GM11168 (cell line): ENCODE measurements at regions not wholly inside any gene's neighbourhood (a gene's known extent, or its start where the extent isn't known, plus 50 kb on each side); places are given as distances from the start of the nearest gene placed in this dataset.
"Not testable (repeated sequence)": the region's sequence is repeated elsewhere in the genome, so short reads cannot be mapped to it uniquely, and the experiment has no call there.

Experiments
- in situ Hi-C: fragments of 300-500 bp; cut with MboI; formaldehyde crosslinking; loops from one replicate; pipeline ENCODE4 v1.12.0; 2022; ENCODE audit warnings: low sequenced_read_pairs; ENCODE audit not compliant: unreplicated experiment

DNA sequence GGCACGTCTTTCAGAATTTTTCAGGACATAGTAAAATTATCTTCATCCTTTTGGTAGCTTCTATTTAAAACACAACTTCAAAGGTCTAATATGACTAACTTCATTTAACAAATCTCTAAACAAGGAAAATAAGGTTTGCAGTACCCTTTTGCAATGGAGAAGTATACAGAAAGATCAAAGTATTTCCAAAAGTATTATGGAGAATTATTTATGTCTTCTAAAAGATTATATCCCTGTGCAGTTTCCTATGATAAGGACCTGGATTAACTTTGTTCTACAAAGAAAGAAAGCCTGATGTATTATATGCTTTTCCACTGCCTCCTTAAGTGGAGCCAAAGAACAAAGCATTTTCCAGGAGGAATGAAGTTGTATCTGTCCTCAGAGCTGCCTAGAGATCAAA lies 353.0 kb upstream of the RUNX1 start:
- in situ Hi-C loops = loop anchor here (10.0 to 25.0 kb wide), 4 partner anchors 347 to 607 kb away; no protein-coding TSS in a partner anchor

DNA sequence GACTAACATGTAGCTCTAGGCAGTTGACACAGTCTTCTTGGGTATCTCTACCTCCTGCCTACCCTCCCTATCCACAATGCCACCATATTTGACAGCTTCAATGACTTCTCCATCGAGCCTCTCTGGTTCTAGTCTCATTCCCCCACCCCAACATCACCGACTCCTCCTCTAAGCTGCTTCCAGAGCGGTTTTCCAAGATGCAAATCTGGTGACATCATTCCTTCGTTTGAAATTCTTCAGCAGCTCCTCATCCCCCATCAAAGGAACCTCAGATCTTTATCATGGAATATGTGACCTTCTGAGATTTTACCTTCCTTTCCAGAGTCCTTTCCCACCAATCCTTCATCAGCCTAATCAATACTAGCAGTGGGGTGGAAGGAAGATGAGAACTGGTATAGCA lies 352.4 kb upstream of the RUNX1 start:
- in situ Hi-C loops = loop anchor here (10.0 to 25.0 kb wide), 4 partner anchors 347 to 607 kb away; no protein-coding TSS in a partner anchor

- in situ Hi-C loops = loop anchor here (10.0 to 25.0 kb wide), 4 partner anchors 346 to 606 kb away; no protein-coding TSS in a partner anchor
Observed at GRCh38 chr21:35400233-35400939, 351.3 kb upstream of the RUNX1 start.

DNA sequence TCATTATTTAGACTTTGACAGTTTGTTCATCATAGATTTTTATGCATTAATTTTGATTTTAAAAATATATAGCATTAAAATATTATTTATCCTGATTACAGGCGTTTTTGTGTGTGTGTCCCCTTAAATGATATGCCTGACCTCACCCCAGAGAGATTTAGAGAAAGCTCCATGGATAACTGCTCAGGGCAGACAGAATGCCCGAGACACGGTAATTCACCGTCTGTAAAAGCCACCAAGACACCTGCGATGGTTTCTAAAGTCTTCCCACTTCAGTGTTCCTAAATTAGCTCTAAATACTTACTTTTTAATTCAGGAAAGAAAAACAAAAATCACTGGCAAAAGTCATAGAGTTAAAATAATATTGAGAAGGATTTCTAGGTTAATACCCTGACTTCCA lies 350.6 kb upstream of the RUNX1 start:
- in situ Hi-C loops = loop anchor here (10.0 to 25.0 kb wide), 4 partner anchors 345 to 605 kb away; no protein-coding TSS in a partner anchor

GRCh38 chr21:35399002-35399530 lies 350.0 kb upstream of the RUNX1 start:
- in situ Hi-C loops = no loop called here

DNA sequence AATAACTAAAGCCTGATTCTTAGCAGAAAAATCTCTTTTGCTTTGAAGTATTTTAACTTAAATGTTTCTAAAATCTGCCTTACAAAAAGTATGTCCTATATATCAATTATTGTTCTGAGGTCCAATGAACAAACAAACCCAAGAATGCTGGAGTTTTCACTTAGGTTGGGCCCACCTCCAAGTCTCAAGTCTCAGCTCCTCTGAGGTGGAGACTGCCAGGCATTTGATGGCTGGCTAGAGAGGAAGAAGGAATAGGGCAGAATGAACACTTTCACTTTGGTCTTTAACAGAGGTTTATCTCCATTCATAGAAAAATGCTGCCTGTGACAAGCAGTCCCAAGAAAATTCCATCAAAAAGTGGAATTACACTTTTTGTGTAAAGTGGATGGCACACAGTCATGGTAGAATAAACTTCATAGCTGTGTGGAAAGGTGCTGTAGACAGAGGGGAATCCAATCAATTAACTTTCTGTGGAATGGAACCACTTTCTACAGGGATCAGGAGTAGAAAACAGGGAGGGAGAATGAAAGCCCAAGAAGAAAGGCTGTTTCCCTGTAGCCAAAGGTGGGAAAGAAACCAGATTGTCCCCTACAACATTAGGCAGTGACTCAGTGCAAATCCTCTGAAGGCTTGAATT lies 349.4 kb upstream of the RUNX1 start:
- in situ Hi-C loops = no loop called here

DNA sequence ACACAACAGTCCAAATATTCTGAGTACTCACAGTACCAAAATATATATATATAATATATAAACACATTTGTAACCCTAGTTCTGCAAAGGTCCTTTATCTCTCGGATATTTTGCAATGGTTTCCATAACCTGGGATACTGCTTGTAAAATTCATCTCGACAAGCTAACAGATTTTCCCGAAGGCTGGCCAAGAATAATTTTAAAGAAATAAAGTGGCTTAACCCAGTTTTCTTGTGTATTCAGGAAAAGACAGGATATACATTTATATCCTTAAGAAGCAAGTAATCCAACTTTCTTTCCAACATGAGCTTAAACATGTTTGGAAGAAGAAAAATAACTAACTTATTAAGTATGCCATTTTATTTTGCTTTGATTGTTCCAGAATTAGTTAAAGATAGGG lies 348.7 kb upstream of the RUNX1 start:
- in situ Hi-C loops = no loop called here

DNA sequence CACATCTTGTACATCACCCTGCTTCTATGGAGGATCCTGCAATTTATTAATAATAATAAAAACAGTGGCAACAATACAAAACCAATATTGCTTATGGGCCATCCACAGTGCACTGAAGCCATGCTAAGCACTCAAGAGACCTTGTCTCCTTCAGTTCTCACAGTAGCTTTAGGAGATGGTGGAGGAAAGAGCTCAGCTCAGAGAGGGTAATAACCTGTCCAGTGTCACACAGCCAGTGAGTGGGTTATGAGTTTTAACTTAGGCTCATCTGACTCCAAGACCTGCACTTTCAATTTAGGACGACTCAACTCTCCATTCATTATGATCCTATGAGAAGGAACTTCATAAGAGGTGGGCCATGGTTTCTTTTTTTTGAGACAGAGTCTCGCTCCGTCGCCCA lies 347.6 kb upstream of the RUNX1 start:
- in situ Hi-C loops = no loop called here

- in situ Hi-C loops = no loop called here
Observed at GRCh38 chr21:35395728-35396127, 346.6 kb upstream of the RUNX1 start.

GRCh38 chr21:35394634-35395369 lies 345.7 kb upstream of the RUNX1 start:
- in situ Hi-C loops = no loop called here

- in situ Hi-C loops = no loop called here
Observed at GRCh38 chr21:35394049-35394448, 344.9 kb upstream of the RUNX1 start.

DNA sequence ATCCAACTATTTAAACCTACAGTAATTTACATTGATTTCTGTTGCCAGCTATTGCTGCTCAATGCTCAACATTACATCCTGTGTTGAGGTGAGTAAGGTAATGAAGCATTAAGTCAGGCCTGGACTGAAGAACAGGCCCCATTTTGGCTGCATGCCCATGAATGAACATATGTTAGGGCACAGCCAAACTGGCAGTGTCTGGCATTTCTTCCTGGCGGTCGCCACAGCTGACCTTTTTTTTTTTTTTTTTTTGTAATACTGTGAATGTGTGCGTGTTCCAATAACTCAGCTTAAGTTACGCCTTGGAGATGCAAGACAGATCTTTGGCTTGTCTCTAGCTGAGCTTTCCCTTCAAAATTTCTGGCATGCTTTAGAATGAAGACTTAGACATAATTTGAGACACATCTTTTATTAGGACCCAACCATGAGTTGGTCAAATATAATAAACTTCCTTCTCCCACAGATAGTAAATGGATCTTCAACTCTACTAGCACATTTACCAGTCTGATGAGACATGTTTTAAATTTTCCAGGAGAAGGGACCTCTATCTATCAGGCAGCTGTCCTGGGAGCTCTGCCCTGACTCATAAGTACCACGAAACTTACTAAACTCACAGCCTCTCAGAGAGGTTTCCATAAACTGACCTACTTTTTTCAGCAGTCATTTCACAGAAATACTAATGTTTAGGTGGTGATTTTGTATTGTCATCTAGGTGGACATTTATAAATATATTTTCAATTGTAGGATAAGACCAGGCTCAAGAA lies 341.1 kb upstream of the RUNX1 start:
- in situ Hi-C loops = no loop called here

DNA sequence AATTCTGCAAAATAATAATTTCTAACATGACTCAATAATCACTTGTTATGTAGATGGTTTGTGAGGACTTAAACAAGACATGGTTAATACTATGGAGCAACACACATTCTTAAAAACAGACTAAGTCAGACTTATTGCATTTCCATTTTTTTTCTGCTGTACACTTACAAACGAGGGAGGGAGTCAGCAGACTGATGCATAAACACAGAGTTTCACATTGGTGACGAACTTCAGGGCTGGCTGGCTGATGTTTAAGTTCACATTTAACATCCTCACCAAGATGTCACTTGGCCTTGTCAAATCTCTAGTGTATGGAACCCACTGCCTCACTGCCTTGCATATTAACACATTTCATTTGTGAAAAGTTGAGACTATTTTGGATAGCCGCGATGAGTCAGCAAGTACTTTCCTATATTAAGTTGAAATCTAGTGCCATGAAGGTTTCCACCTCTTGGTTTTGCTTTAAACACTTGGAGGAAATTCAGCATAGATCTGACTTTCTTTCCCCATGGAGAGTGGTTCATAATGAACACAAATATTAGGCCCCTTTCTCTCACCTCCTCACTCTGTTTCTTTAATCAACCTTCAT lies 337.5 kb upstream of the RUNX1 start:
- in situ Hi-C loops = no loop called here

GRCh38 chr21:35384375-35384774 lies 335.3 kb upstream of the RUNX1 start:
- in situ Hi-C loops = no loop called here

DNA sequence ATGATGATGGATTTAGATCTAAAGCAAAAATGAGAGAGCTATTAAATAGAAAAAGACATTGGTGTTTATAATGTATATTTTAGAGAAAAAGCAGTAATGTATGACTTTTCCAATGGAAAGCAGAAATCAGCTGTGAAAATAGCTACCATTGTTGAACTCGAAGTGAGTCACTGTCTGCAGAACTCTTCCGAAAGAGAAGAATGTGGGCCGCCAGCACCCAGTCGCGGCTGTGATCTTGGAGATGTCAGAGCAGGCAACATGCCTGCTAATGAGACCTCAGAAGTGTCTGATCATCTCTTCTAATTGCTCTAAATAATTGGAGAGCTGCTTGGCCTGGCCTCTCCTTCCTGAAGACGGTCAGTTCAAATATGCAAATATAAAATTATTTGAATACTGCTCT lies 333.6 kb upstream of the RUNX1 start:
- in situ Hi-C loops = no loop called here

DNA sequence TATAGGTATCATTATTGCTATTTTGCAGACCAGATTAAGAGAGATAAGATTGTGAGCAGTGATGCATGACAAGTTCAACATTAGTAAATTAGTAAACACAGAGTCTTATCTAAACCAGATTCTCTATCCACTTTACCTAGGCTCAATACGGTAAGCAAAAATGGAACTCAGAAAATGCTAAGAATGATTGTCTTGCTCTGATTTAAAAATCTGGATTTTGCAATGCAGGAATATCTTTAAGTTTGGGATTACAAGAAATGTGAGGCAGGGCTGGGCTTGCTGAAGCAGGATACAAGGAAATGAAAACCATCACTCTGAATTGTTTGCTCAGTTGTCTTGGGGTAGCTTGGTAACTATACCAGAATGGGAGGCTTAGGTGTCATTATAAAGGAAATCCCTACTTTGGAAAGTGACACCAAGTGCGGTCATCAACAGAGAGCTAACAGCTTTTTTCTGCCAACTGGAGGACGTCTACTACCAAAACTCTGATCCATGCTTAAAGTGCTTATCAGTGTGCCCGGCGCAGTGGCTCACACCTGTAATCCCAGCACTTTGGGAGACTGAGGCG lies 332.7 kb upstream of the RUNX1 start:
- in situ Hi-C loops = no loop called here

DNA sequence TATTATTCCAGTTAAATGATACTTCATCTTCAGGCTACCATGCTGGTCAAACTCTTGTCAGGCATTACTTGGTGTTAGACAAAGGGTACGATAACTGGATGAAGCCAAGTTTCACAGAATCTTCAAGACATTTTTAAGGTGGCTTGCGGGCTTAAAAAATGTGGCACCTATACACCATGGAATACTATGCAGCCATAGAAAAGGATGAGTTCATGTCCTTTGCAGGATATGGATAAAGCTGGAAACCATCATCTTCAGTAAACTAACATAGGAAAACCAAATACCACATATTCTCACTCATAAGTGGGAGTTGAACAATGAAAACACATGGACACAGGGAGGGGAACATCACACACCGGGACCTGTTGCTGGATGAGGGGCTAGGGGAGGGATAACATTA lies 331.2 kb upstream of the RUNX1 start:
- in situ Hi-C loops = not testable (repeated sequence)

DNA sequence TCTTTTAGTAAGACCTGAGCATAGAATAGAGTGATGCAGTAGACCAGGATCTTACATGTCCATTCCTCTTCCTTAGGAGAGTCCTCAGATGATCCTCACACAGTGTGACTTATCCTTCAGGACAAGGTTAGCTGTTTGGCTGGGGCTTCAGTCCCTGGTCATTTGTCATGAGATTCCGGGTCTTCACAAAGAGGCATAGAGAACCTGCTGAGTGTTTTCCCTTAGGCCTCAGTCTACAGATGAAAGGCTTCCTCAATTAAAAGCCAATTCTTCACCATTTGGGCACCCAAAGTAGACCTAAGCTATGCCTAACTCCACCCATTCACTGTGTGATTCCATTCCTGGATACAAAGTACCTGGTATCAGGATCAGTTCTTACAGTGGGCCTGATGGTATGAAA lies 329.8 kb upstream of the RUNX1 start:
- in situ Hi-C loops = no loop called here

DNA sequence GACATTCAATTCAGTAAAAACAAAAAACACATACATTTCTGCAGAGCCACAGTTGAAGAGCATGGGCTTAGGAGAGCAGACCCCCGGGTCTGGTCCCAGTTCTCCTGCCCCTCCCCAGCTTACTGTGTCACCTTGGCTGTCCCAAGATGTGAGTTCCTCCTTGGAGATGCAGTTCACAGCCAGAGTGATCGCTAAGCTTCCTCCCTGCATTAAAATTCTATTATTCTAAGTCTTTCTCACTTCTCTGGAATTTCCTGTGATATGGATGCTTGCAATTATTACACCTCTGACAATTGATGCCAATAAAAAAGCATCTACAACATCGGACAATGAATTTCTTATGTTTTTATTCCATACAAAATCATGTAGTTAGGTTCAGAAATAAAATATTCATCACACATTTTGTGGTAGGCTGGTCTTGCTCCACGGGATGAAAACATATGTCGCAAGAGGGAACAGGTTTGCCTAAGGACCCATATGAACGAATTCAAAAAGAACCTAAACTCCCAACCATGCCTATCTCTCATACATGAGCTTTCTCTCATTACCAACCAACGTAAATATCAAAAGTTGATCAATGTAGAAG lies 328.5 kb upstream of the RUNX1 start:
- in situ Hi-C loops = no loop called here
